ENCODE measurements at regions not wholly inside any gene's neighbourhood (a gene's known extent, or its start where the extent isn't known, plus 50 kb on each side); places are given as distances from the start of the nearest gene placed in this dataset.

DNA sequence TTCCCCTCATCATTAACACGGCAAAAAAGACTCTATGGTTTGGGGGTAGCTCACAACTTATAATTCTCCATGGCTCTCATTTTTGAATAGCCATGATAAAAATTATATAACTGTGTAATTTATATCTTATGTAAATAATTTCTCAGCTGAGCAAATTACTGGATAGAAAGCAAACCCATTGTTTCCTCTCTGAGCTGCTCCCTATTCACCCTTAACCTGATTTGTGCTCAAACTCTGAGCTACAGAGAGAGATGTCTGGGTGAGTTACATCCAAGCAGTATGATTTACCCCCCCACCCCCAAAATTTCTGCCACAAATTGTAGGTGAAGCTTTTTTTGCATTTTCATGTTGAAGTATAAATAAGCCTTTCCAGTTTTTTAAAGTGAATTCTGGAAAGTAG, 123.7 kb downstream of the TFCP2L1 start:
- TF ChIP-seq, protein P1, sequence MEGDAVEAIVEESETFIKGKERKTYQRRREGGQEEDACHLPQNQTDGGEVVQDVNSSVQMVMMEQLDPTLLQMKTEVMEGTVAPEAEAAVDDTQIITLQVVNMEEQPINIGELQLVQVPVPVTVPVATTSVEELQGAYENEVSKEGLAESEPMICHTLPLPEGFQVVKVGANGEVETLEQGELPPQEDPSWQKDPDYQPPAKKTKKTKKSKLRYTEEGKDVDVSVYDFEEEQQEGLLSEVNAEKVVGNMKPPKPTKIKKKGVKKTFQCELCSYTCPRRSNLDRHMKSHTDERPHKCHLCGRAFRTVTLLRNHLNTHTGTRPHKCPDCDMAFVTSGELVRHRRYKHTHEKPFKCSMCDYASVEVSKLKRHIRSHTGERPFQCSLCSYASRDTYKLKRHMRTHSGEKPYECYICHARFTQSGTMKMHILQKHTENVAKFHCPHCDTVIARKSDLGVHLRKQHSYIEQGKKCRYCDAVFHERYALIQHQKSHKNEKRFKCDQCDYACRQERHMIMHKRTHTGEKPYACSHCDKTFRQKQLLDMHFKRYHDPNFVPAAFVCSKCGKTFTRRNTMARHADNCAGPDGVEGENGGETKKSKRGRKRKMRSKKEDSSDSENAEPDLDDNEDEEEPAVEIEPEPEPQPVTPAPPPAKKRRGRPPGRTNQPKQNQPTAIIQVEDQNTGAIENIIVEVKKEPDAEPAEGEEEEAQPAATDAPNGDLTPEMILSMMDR (IDR thresholded peaks at IDR 0.05), result no peak
- Histone ChIP-seq H3K9me3 (ENCODE audit: control insufficient read depth, low read length) (no peaks in the 10 kb centered on the region), H3K4me3 (ENCODE audit: low read depth, low read length) (no peak overlapping the region), H3K36me3 (ENCODE audit: control insufficient read depth, insufficient read depth, low read length) (no peaks in the 10 kb centered on the region), H3K27ac (no peak overlapping the region), H3K4me1 (no peaks in the 10 kb centered on the region), H3K9ac (no peak overlapping the region), H2AFZ (no peak overlapping the region), H3K79me2 (no peaks in the 10 kb centered on the region), H3K27me3 (ENCODE audit: control insufficient read depth, insufficient read depth, low read length) (no peaks in the 10 kb centered on the region), H3K4me2 (ENCODE audit: low read length) (no peak overlapping the region)

DNA sequence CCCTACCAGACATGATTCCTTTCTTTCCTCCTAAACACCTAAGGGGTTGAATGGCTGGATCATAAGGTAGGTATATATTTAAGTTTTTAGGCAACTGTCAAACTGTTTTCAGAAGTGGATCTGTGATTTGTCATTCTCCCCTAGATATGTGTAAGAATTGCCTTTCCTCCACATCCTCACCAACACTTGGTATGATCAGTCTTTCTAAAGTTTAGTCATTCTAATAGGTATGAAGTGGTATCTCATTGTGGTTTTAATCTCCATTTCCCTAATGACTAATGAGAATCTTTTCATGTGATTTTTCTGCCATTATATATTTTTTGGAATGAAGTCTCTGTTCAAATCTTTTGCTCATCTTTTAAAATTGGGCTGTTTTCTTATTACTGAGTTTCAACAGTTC, 122.1 kb downstream of the TFCP2L1 start:
- H3K9ac ChIP-seq, result no peak overlapping the region
- H3K27ac ChIP-seq, result no peak overlapping the region
- no peaks in the 10 kb centered on the region for H3K9me3 ChIP-seq (ENCODE audit: control insufficient read depth, low read length)
- no peaks in the 10 kb centered on the region for H3K36me3 ChIP-seq (ENCODE audit: control insufficient read depth, insufficient read depth, low read length)
- no peaks in the 10 kb centered on the region for H3K27me3 ChIP-seq (ENCODE audit: control insufficient read depth, insufficient read depth, low read length)
- H3K4me2 ChIP-seq (ENCODE audit: low read length), result no peak overlapping the region
- no peak overlapping the region for H3K4me3 ChIP-seq (ENCODE audit: low read depth, low read length)
- no peaks in the 10 kb centered on the region for H3K4me1 ChIP-seq
- H3K79me2 ChIP-seq, result no peaks in the 10 kb centered on the region
- H2AFZ ChIP-seq, result no peak overlapping the region
- TF ChIP-seq, protein P1 (IDR thresholded peaks at IDR 0.05), result no peak

DNA sequence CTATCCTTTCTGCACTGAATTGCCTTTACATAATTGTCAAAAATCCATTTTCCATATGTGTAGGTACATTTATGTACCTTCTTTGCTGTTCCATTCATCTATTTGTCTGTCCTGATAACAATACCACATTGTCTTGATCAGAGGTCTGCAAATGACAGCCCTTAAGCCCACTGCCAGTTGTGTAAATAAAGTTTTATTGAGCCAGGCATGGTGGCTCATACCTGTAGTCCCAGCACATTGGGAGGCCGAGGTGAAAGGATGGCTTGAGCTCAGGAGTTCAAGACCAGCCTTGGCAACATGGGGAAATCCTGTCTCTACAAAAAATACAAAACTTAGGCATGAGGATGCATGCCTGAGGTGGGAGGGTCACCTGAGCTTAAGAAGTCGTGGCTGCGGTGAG, 121.0 kb downstream of the TFCP2L1 start:
- Histone ChIP-seq H3K27ac (no peak overlapping the region), H3K4me2 (ENCODE audit: low read length) (no peak overlapping the region), H3K9me3 (ENCODE audit: control insufficient read depth, low read length) (no peaks in the 10 kb centered on the region), H3K27me3 (ENCODE audit: control insufficient read depth, insufficient read depth, low read length) (no peaks in the 10 kb centered on the region), H3K4me1 (no peaks in the 10 kb centered on the region), H2AFZ (no peak overlapping the region), H3K4me3 (ENCODE audit: low read depth, low read length) (no peak overlapping the region), H3K79me2 (no peaks in the 10 kb centered on the region), H3K36me3 (ENCODE audit: control insufficient read depth, insufficient read depth, low read length) (no peaks in the 10 kb centered on the region), H3K9ac (no peak overlapping the region)
- TF ChIP-seq, protein P1 (IDR thresholded peaks at IDR 0.05), result no peak

DNA sequence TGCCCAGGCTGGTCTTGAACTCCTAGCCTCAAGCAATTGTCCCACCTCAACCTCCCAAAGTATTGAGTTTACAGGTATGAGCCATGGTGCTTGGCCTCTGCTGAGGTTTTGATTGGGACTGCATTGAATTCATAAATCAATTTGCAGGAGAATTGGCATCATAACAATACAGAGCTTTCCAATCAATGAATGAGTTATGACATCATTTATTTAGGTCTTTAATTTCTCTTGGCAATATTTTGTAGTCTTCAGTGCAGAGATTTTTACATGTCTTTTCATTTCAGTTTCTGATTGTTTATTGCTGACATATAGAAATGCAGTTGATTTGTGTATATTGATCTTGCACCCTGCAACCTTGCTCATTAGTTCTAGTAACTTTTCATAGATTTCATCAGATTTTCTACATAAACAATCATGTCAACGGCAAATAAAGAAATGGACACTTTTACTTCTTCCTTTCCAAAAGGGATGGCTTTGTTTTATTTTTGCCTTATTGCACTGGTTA, 119.9 kb downstream of the TFCP2L1 start:
- TF ChIP-seq, protein P1 (IDR thresholded peaks at IDR 0.05), result no peak

More for the DNA sequence above, 119.9 kb downstream of the TFCP2L1 start:
- Histone ChIP-seq H3K4me1 (no peaks in the 10 kb centered on the region), H3K9ac (no peak overlapping the region), H3K27ac (no peak overlapping the region), H3K9me3 (ENCODE audit: control insufficient read depth, low read length) (no peaks in the 10 kb centered on the region), H3K27me3 (ENCODE audit: control insufficient read depth, insufficient read depth, low read length) (no peaks in the 10 kb centered on the region), H3K4me2 (ENCODE audit: low read length) (no peak overlapping the region), H3K36me3 (ENCODE audit: control insufficient read depth, insufficient read depth, low read length) (no peaks in the 10 kb centered on the region), H3K4me3 (ENCODE audit: low read depth, low read length) (no peak overlapping the region), H3K79me2 (no peaks in the 10 kb centered on the region), H2AFZ (no peak overlapping the region)

Measured in parathyroid adenoma (tissue), 2 donors.